Uterus (tissue), 3 donors: ENCODE measurements at regions not wholly inside any gene's neighbourhood (a gene's known extent, or its start where the extent isn't known, plus 50 kb on each side); places are given as distances from the start of the nearest gene placed in this dataset.

Source experiments
- DNase-seq, 2 donors: peaks; one replicate each; pipeline ENCODE4 v3.0.0-alpha.2; 2019 to 2020
- H3K27ac ChIP-seq, 2 donors: fragments of 200-600 bp; sonication (generic); 1 replicate in 1 of 2; 2 replicates in 1 of 2; pipeline ENCODE4 v1.5.1; 2016 to 2018
- H3K27me3 ChIP-seq, 2 donors: fragments of 200-600 bp; sonication (generic); one replicate each; pipeline ENCODE4 v1.5.1; 2018 to 2019; ENCODE audit warnings: control low read depth in 1 of 2
- H3K36me3 ChIP-seq, 2 donors: fragments of 200-600 bp; sonication (generic); one replicate each; pipeline ENCODE4 v1.5.1; 2019; ENCODE audit warnings: control low read depth in 1 of 2
- H3K4me1 ChIP-seq, 2 donors: fragments of 200-600 bp; sonication (generic); one replicate each; pipeline ENCODE4 v1.5.1; 2018 to 2019; ENCODE audit warnings: control low read depth in 1 of 2
- H3K4me3 ChIP-seq, 2 donors: fragments of 200-600 bp; sonication (generic); 1 replicate in 1 of 2; 2 replicates in 1 of 2; pipeline ENCODE4 v1.5.1; 2018 to 2019; ENCODE audit warnings: mild to moderate bottlenecking in 1 of 2
- H3K9me3 ChIP-seq, 2 donors: fragments of 200-600 bp; sonication (generic); one replicate each; pipeline ENCODE4 v1.5.1; 2019; ENCODE audit warnings: control low read depth in 1 of 2
- POLR2A ChIP-seq, 2 donors: fragments of 450-650 bp; IDR thresholded peaks; one replicate each; pipeline ENCODE4 v1.6.1; 2016; ENCODE audit warnings: antibody characterized with exemption in 2 of 2, mild to moderate bottlenecking in 1 of 2, moderate library complexity in 1 of 2
- intact Hi-C: fragments of 100-400 bp; cut with DNase I; formaldehyde crosslinking; loops from one replicate; pipeline ENCODE4 v1.15.1; 2023; ENCODE audit warnings: low total_unique reads
- TF ChIP-seq, protein P1 (sequence below), 4 experiments: fragments of 200-600 bp in 2 of 4; fragments of 450-650 bp in 2 of 4; sonication (generic) in 2 of 4; IDR thresholded peaks; one replicate each; pipeline ENCODE4 v1.5.1; 2016 to 2019; ENCODE audit warnings: antibody characterized with exemption in 4 of 4, mild to moderate bottlenecking in 2 of 4, moderate library complexity in 1 of 4
- donor health status: DM: yes; HTN: yes; CAD: no.

DNA sequence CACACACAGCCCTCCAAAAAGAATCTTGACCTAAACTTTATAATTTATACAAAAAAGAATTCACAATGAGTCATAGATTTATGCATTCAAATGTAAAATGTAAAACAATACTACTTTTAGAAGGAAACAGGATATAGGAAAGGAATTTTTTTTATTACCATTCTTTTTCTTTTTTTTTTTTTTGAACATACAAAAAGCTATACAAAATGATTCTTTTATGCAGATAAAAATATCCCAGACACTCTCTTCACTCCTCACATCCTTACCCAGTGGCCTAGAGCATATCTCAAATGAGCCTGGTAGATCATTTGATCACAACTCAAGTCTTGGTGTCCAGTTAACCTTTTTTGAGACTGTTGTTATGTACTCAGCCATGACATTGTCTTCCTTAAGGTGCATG, 307.3 kb upstream of the KLF3 start:
- H3K36me3 ChIP-seq: no peaks in the 10 kb centered on the region
- intact Hi-C loops: no loop called here
- no peak for DNase-seq
- TF ChIP-seq, protein P1, sequence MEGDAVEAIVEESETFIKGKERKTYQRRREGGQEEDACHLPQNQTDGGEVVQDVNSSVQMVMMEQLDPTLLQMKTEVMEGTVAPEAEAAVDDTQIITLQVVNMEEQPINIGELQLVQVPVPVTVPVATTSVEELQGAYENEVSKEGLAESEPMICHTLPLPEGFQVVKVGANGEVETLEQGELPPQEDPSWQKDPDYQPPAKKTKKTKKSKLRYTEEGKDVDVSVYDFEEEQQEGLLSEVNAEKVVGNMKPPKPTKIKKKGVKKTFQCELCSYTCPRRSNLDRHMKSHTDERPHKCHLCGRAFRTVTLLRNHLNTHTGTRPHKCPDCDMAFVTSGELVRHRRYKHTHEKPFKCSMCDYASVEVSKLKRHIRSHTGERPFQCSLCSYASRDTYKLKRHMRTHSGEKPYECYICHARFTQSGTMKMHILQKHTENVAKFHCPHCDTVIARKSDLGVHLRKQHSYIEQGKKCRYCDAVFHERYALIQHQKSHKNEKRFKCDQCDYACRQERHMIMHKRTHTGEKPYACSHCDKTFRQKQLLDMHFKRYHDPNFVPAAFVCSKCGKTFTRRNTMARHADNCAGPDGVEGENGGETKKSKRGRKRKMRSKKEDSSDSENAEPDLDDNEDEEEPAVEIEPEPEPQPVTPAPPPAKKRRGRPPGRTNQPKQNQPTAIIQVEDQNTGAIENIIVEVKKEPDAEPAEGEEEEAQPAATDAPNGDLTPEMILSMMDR (IDR thresholded peaks at IDR 0.05): no peak
- TF ChIP-seq POLR2A (IDR thresholded peaks at IDR 0.05): no peak
- H3K9me3 ChIP-seq: no peaks in the 10 kb centered on the region
- H3K4me3 ChIP-seq: no peak overlapping the region
- H3K27ac ChIP-seq: no peak overlapping the region
- H3K27me3 ChIP-seq: no peaks in the 10 kb centered on the region
- H3K4me1 ChIP-seq: no peaks in the 10 kb centered on the region

DNA sequence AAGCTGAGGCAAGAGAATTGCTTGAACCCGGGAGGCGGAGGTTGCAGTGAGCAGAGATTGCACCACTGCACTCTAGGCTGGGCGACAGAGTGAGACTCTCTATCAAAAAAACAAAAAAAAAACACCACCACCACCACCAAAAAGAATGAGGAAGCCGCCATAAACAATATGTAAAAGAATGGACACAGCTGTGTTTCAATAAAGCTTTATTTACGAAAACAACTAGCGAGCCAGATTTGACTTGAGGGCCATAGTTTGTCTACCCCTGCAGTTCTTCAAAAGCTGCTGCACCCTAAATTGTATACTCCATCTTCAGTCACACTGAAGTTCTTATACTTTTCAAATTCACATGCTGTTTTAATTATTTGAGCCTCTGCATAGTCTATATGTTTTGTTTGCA, 306.5 kb upstream of the KLF3 start:
- intact Hi-C loops: no loop called here
- no peak for DNase-seq

DNA sequence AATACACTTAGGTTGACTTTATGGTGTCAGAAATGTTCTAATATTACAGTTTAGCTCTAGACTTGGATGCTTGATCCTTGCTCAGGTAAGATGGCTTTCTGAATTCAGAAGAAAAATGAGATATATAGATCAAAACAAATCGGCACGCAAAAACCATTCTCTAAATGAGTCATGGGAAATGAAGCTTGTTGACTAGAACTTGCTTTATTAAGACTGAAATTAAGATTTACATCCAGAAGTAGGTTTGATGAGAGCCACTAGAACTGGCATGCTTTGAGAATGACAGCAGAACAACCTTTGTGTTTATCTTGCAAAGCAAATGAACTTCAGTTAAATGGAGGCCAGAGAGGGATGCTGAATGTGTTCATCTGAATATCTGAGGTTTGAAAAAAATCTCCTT, 304.9 kb upstream of the KLF3 start:
- intact Hi-C loops: no loop called here
- no peak overlapping the region for H3K27ac ChIP-seq
- no peaks in the 10 kb centered on the region for H3K36me3 ChIP-seq
- TF ChIP-seq, protein P1 (IDR thresholded peaks at IDR 0.05): no peak
- no peak for TF ChIP-seq POLR2A (IDR thresholded peaks at IDR 0.05)
- H3K9me3 ChIP-seq: no peaks in the 10 kb centered on the region
- no peaks in the 10 kb centered on the region for H3K4me1 ChIP-seq
- no peak overlapping the region for H3K4me3 ChIP-seq
- DNase-seq: no peak
- no peaks in the 10 kb centered on the region for H3K27me3 ChIP-seq

More for the DNA sequence above, 306.5 kb upstream of the KLF3 start:
- Histone ChIP-seq H3K27ac (no peak overlapping the region), H3K4me1 (no peaks in the 10 kb centered on the region), H3K9me3 (no peaks in the 10 kb centered on the region), H3K27me3 (no peaks in the 10 kb centered on the region), H3K36me3 (no peaks in the 10 kb centered on the region), H3K4me3 (no peak overlapping the region)
- TF ChIP-seq POLR2A (IDR thresholded peaks at IDR 0.05): no peak
- TF ChIP-seq, protein P1 (IDR thresholded peaks at IDR 0.05): no peak

DNA sequence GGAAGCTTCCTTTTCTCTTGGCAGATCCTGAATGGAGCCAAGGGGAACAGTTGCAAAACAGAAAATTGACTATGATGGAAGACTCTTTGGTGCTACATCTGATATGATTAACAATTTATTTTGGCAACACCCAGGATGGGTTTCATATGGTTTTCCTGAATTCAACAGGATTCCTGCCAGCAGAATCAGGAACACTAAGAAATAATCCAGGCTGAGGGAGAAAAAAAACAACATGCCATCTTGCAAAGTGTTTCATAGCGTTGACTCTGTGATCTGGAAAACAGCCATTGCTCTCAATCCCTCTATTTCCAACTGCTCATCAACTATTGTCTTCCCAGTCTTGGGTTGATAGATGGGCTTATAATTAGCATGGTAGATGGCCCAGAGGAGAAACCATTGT, 303.8 kb upstream of the KLF3 start:
- Histone ChIP-seq H3K27ac (no peak overlapping the region), H3K36me3 (no peaks in the 10 kb centered on the region), H3K4me1 (no peaks in the 10 kb centered on the region), H3K27me3 (no peaks in the 10 kb centered on the region), H3K9me3 (no peaks in the 10 kb centered on the region), H3K4me3 (no peak overlapping the region)
- DNase-seq: no peak
- no peak for TF ChIP-seq POLR2A (IDR thresholded peaks at IDR 0.05)
- TF ChIP-seq, protein P1 (IDR thresholded peaks at IDR 0.05): no peak
- intact Hi-C loops: no loop called here

DNA sequence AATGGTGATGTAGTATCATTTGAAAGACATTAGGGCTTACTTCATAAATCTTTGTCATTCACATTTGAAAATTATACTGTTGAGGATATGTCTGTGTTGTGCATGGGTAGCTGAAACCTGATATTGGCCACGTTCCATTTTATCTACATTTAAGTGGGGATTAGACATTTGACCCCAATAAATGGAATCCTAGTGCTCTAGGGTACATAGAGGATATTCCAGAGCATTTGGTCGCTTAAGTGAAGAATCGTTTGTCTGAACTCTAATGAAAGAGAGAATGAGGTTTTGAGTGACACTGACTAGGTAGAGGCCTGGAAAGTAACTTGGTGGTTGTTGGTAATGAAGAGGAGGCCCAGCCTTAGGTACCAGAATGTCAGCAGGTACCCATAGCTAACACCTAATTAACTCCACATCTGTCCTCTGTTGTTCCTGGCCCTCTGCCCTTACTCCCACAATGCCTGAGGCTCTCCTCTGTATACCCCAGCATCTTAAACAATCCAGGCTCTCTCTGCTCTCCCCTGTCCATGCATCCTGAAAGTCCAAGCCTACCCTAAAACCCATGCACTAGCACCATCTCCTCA, 299.5 kb upstream of the KLF3 start:
- Histone ChIP-seq H3K4me3 (no peak overlapping the region), H3K4me1 (no peaks in the 10 kb centered on the region), H3K36me3 (no peaks in the 10 kb centered on the region), H3K27ac (no peak overlapping the region), H3K27me3 (no peaks in the 10 kb centered on the region), H3K9me3 (no peaks in the 10 kb centered on the region)
- DNase-seq: no peak
- TF ChIP-seq, protein P1 (IDR thresholded peaks at IDR 0.05): no peak
- TF ChIP-seq POLR2A (IDR thresholded peaks at IDR 0.05): no peak
- intact Hi-C loops: no loop called here
